HuH-7.5 (cell line): ENCODE measurements at regions not wholly inside any gene's neighbourhood (a gene's known extent, or its start where the extent isn't known, plus 50 kb on each side); places are given as distances from the start of the nearest gene placed in this dataset.

ENCODE experiments used
- DNase-seq: peaks from one replicate; pipeline ENCODE4 v3.0.0; 2011; ENCODE audit warnings: low spot score

DNA sequence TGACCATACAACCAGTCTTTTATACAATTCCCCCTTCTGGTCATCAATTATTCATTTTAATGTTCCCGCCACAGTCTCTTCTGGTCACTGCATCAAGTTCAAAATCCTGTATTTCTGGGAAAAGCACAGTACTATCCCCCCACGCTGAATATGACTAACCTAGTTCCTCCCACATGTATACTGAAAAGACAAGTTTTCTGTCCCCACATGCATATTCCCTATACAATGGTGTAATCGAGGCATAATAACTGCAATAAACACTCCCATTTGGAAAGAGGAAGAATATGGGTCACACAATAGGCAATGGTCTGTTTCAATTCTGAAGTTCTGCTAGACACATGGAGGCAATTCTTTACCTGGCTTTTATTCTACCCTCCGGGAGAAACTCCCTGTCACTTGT, 344.9 kb downstream of the EFNA5 start:
- DNase-seq, result no peak

DNA sequence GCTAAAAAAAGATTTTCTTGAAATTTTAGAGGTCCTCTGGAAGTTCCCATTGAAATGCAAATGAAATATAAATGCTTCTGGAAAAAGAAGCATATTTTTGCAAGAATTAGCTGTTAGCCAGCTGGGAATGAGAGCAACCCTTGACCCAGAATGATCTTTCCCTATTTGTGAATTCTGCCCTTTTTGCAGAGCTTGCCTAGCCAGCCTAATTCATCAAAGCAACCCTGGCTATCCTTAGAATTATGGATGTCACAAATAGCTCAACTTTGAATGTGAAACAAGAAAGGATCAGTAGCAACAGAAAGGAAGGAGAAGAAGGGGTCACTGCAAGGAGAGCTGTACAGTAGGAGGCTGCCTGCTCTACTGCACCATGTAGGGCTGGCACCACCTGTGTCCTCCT, 345.9 kb downstream of the EFNA5 start:
- DNase-seq, result no peak

- no peak for DNase-seq
Observed at GRCh38 chr5:107324071-107324470, 346.7 kb downstream of the EFNA5 start.

DNA sequence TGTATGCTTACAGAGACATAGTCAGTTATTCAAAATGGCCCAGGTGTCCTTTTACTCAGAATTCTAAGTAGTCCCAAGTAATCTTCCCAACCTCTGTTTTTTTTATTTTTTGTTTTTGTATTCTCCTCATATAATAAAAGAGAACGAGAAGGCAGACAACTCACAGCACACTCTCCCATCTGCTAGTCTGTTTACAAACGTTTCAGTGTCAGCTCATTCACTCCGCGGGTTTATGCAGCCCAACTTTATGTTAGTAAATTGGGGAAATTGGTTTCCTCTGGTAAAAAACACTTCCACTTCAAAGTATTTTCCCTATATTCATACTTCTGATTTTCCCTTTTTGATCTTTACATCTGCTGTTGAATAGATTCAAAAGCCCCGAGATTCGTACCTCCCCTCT, 347.2 kb downstream of the EFNA5 start:
- no peak for DNase-seq

- no peak for DNase-seq
Observed at GRCh38 chr5:107322936-107323335, 347.8 kb downstream of the EFNA5 start.

DNA sequence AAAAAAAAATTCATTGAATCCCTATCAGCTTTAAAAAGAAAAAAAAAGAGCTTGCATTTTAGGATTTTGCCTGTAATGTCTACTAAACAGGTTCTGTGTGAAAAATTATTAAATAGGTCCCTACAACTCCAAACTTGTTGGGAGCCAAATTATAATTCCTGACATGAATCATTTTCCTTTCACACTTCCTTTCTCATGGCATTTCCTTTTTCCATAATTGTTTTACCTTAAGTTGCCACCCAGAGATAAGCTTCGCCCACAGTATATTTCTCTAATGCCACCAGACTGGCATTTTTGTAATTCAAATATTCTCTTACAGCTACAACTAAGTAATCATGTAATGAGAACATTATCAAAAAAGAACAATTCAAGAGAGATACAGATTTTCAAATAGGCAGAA, 348.8 kb downstream of the EFNA5 start:
- DNase-seq, result no peak

- DNase-seq, result no peak
Observed at GRCh38 chr5:107320846-107321245, 349.9 kb downstream of the EFNA5 start.

GRCh38 chr5:107320376-107320775, 350.4 kb downstream of the EFNA5 start:
- no peak for DNase-seq

GRCh38 chr5:107319901-107320300, 350.8 kb downstream of the EFNA5 start:
- no peak for DNase-seq

GRCh38 chr5:107314330-107314729, 356.4 kb downstream of the EFNA5 start:
- no peak for DNase-seq

GRCh38 chr5:107313921-107314320, 356.8 kb downstream of the EFNA5 start:
- DNase-seq, result no peak

GRCh38 chr5:107313098-107313497, 357.6 kb downstream of the EFNA5 start:
- DNase-seq, result no peak

DNA sequence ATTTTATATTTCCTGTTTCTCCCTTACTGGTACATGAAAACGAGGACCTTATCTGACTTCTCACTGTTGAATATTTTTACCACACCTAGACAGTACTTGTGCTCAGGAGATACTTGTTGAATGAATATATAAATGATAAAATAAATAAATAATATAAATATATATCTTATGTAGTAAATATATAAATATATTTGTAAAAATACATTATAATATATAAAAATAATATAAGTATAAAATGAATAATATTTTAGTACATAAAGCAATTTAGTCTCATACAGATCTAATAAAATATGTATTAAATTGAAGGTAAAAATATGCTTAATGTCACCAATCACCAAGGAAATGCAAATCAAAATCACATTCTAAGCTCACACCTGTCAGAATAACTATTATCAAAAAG, 360.6 kb downstream of the EFNA5 start:
- DNase-seq, result no peak

GRCh38 chr5:107306594-107306993, 364.1 kb downstream of the EFNA5 start:
- no peak for DNase-seq

DNA sequence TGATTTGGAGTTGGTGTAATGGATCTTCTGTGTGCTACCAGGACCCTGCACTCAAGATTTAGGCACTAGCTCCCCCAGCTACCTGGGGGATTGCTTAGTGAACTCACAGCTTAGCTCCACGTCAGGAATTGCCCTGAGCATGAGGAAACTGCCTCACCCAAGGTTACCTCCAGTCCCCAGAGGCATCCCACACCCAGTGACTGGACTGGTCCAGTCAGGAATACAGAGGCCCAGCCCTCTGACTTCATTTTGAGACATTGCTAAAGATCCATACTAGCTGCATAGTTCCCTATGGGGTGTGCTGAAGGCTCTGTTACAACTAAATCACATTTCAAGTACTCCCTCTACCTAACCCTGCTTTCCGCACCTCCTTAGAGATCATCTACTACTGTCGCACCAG, 364.7 kb downstream of the EFNA5 start:
- DNase-seq, result no peak

DNA sequence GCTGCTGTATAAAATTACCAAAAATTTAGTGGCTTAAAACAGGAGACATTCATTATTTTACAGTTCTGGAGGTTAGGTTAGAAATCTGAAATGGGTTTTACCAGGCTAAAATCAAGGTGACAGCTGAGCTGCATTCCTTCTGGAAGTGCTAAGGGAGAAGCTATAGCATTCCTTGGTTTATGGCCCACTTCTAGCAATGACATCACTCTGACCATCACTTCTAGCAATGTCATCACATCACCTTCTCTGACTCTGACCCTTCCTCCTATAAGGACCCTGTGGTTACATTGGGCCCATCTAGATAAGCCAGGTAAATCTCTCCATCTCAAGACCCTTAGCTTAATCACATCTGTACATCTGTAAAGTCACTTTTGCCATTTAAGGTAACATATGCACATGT, 366.1 kb downstream of the EFNA5 start:
- DNase-seq, result no peak

DNA sequence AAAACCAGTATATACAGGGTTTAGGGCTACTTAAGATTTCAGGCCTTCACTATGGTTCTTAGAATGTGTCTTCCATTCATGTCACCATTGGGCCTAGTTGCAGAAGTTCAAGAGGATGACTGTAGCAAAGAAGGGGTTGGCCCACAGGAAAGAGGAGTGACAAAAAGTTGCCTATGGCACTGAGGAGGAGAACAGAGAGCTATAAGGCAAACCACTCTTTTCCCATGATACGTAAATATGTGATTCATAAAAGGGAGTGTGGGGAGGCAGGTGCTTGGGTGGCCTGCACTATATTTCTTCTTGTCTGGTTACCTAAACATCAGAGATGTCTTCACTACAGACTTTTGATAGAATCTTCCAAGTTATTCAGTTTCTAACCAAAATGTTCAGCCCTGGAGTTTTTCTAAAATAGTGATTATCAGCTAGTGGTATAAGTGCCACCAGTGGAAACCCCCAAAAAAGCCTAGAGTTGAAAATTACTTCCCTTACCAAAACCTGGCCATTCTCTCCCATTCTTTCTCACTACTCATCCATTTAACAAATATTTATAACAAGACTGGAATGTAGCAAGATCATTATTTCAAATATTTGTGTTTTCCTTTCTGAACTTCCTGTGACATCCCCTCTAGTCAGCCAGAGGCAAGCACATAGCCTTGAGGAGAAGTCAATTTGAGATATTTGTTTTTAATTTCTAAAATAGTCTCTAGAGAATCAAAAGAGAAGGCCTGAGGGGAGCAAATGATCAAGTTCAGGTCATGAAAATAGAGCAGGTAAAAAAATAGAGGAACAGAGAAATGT, 367.4 kb downstream of the EFNA5 start:
- no peak for DNase-seq

- DNase-seq, result no peak
Observed at GRCh38 chr5:107302441-107302840, 368.3 kb downstream of the EFNA5 start.

GRCh38 chr5:107301999-107302398, 368.7 kb downstream of the EFNA5 start:
- DNase-seq, result no peak

GRCh38 chr5:107300721-107301327, 369.9 kb downstream of the EFNA5 start:
- DNase-seq, result no peak

DNA sequence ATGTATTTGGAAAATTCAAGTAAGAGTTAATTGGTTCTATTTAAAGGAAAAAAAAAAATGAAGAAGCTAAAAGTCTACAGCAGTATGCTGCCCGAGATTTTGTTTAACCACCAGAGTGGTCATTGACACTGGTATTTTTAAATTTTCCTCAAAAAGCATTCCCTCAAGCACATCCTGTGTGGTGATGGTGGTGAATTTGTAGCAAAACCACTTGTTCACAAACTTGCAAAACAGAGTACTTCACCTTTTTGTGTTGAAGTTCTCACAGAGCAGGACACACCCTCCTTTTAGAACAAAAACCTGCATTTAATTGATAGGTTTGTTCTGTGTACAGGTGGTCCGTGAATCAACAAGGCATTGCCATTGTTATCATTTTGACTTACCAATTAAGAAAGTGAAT, 374.2 kb downstream of the EFNA5 start:
- no peak for DNase-seq

DNA sequence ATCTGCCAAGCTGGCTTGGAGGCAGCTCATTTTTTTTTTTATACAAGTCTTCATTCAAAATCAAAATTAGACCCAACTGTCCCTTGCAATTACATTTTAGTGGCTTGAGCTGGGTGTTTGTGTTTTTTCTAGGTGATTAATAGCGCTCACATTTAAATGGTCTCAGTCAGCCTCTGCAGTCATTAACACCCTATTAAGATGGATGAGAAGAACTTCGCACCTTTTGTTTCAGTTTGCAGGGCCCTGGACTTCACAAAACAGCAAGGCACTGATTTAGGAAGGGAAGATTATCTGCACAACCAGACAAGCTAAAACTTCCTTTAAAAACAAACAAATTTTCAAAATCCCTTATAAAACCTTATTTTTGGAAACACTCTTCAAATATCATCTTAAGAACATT, 374.8 kb downstream of the EFNA5 start:
- DNase-seq, result no peak

- no peak for DNase-seq
Observed at GRCh38 chr5:107294669-107295068, 376.1 kb downstream of the EFNA5 start.

- DNase-seq, result no peak
Observed at GRCh38 chr5:107294211-107294550, 376.6 kb downstream of the EFNA5 start.
